PFSK-1 (cell line): ENCODE measurements at regions not wholly inside any gene's neighbourhood (a gene's known extent, or its start where the extent isn't known, plus 50 kb on each side); places are given as distances from the start of the nearest gene placed in this dataset.

Source experiments
- POLR2AphosphoS5 ChIP-seq: IDR thresholded peaks from 2 replicates; pipeline ENCODE4 v1.6.1; 2012; ENCODE audit warnings: low read depth, mild to moderate bottlenecking, control low read depth, low read length, moderate library complexity
- REST ChIP-seq, 2 experiments: IDR thresholded peaks; 2 replicates each; pipeline versions ENCODE4 v1.6.1 to v1.8.0; 2011 to 2012; ENCODE audit warnings: low read depth in 2 of 2, low read length in 2 of 2, control low read depth in 1 of 2, inconsistent platforms in 1 of 2, mild to moderate bottlenecking in 1 of 2, moderate library complexity in 1 of 2; ENCODE audit not compliant: insufficient read depth in 1 of 2
- SIN3A ChIP-seq: IDR thresholded peaks from 2 replicates; pipeline ENCODE4 v1.6.1; 2012; ENCODE audit warnings: mild to moderate bottlenecking, low read length, moderate library complexity, borderline replicate concordance; ENCODE audit not compliant: insufficient read depth

GRCh38 chr2:144849612-144850011, 329.7 kb upstream of the ZEB2 start:
- TF ChIP-seq POLR2AphosphoS5 = no peak
- TF ChIP-seq REST (IDR thresholded peaks at IDR 0.05; ENCODE audit: insufficient read depth in 1 of 2, low read depth in 2 of 2, low read length in 2 of 2) = no peak
- TF ChIP-seq SIN3A = no peak
